HG03571 (cell line): ENCODE measurements at regions not wholly inside any gene's neighbourhood (a gene's known extent, or its start where the extent isn't known, plus 50 kb on each side); places are given as distances from the start of the nearest gene placed in this dataset.

Experiments used
- ATAC-seq: cut with Tn5 transposase; IDR thresholded peaks from one replicate; pipeline ENCODE4 v1.9.1; 2021; ENCODE audit not compliant: unreplicated experiment

DNA sequence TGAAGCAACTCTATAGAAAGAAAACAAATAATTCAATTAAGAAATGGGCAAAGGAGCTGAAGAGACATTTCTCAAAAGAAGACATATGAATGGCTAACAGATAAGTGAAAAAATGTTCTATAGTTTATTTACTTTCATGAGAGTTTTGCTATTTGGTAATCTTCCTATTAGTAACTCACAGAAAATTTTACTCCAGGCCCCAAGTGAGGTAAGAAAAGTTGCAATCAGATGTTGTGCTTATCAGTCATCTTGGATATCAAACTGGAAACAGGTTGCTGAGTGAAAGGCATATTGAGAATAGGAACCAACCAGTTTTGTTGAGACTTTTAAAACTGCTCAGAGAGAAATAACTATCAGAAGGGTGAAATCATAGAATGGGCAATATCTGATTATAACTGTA is 1179.0 kb upstream of the ACVR2A start:
- ATAC-seq, result no peak

DNA sequence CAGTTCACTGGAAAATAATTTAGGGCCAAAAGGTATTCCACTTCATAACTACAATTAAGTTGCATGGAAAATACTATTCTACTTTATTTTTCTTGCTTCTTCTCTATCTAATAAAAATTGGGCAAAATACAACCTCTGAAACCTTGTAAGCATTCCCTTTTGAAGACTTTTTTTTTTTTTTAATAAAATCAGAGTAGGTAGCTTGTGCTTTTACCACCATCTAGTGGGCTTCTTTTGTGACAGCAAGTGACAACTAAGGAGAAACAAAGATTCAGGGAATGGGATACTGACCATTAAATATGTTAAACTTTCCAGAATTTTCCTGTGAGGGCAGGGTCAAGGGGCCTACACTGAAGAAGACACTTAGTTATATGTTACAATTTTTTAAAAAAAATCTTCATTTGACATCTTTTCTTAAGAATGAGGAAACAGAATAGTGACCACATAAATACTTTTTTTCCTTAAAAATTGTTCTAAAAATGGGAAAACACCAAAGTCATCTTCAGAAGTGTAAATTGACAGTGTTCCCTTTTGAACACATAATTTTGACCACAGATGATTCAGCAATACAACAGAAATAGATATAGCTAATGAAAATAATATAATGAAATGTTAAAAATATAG is 1183.2 kb upstream of the ACVR2A start:
- no peak for ATAC-seq

DNA sequence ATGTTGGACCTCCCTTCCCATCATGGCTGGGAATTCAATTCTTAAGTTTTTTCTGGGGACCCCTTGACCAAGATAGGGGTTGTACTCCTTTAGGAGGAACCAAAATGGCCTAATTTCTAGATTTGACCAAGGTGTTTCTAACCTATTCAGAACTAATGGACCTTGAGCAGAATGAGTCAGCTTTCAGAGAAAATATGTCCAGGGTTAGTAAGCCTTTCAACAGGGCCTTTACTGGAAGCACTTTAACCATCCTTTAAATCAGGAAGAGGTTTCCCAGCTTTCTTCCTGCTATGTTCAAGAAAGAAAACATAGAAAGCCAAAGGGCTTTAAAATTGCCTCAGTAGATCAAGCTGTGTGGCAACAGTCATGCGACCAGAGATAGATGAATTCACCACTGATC is 1184.9 kb upstream of the ACVR2A start:
- ATAC-seq, result no peak

DNA sequence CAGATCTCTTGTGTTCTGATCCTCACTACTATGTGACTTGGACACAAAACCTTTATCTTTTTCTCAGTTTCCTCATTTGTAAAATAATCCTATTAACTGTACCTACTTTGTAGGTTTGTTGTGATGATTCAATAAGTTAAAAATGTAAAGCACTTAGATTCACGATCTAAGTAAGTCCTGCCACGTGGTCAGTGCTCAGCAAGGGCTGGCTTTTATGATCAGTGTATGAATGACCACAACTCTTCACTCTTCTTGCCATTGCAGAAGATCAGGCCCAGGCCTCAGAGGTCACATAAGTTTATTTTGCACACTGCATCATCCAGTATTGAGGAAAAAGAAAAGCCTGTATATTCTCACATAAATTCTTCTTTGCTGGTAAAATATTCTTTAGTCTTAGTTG is 1192.5 kb upstream of the ACVR2A start:
- no peak for ATAC-seq

DNA sequence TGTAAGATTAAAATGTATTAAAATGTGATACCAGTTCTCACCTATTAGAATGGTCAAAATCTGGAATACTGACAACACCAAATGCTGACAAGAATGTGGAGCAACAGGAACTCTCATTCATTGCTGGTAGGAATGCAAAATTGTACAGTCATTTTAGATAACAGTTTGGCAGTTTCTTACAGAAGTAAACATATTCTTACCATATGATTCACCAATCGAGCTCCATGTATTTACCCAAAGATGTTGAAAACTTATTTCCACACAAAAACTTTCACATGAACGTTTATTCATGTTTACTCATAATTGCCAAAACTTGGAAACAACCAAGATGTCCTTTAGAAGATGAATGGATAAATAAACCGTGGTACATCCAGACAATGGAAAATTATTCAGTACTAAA is 1193.5 kb upstream of the ACVR2A start:
- ATAC-seq, result no peak

DNA sequence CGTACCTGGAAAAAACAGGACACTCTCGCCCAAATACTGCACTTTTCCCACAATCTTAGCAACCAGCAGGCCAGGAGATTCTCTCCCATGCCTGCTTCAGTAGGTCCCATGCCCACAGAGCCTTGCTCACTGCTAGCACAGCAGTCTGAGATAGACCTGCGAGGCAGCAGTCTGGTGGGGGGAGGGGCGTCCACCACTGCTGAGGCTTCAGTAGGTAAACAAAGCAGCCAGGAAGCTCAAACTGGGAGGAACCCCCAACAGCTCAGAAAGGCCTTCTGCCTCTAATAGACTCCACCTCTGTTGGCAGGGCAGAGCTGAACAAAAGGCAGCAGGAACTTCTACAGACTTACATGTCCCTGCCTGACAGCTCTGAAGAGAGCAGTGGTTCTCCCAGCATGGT is 1202.8 kb upstream of the ACVR2A start:
- ATAC-seq, result no peak

DNA sequence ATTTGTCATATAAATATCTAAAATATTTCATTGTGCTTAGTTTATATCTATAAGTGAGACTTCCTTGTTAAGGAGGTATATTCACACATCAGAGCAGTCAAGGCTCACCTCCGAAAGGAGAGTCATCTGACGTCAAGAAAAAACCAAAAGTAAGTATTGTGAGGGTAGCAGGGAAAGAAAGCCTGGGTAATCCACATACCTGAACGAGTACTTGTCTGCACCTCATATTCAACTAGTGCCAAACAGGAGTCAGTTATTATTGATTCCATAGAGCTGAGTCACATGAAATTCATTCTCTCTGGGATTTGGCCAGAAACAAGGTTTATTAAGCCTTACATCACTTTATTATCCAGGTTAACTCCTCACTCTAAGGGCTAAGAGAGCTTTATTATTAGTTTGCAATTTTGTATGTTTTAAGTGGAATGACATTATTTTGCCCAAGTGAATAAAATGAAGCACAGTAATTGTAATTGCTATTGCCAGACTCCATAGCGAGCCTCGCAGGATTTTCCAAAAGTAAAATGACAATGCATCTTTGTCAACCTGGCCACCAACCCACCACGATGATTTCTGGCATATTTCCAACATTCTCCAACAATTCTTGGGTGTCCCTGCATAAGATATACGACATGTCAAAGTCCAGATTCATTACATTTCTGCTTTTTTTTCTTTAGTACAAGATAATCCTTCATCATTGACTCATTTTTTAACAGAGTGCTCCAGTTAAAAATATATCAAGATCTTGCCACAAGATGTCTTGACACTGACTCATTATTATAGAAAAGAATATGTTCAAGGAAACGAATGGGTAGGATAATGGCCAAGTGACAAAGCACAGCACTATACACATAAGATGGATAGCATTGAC is 1210.4 kb upstream of the ACVR2A start:
- no peak for ATAC-seq

DNA sequence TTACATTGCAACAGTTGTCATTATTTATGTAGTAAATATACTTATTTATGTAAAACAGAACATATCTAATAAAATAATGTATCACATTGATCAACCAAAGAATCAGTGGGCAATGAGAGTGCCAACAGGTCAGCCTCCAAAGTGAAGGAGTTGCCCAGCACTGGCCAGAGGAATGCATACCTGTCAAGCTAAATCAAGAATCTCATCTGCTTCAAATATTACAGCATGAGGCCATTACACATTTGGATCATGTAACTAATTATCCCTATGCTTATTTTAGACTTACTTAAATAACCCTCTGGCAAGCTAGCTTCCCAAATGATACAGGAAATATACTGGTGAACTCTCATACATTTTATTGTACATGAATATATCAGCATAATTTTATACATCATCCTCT is 1211.7 kb upstream of the ACVR2A start:
- ATAC-seq, result no peak

DNA sequence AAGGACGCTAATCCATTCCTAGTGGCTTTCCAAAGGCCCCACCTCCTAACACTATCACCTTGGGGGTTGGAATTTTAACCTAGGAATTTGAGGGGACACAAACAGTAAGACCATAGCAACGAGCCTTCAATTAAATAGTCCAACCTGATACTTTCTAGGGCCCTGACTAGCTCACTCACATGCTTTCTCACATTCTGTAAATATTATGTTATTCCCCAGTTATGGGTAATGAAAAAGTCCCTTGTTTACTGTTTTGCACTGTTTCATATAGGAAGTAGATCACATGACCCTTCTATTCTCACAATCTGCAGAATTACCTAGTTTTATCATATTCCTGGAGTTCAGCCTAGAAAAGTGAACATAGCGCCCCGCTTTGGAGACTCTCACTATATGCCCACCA is 1212.1 kb upstream of the ACVR2A start:
- no peak for ATAC-seq

DNA sequence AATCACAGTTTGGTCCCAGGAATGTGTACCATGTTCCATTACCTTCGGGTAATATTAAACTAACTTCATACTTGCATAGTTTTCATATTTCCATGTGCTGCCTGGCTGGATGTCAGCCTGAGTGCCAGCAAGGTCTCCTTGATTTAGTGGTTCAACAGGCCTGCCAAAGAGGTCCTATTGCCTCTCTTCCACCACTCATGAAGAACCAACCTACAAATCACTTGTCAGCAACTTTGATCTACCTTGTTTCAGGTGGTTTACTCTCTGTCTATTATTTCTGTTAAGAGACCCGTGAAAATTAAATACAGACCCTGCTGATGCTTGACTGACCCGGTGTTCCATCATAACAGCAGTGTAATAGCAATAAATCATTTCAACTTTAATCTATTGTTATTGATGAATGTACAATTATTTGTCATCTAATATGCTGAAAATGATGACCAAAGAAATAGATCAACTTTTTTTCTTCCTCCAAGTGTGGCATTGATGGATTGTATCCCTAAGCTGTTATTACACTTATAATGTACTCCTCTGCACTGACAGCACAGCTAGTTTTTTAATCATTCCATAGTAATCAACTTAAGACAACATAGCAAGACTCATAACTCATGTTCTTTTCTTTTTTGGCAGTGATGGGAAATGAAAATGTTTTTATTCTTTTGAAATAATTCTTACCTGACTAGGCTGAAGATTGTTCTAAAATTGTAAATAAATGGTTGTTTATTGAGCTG is 1220.2 kb upstream of the ACVR2A start:
- no peak for ATAC-seq

DNA sequence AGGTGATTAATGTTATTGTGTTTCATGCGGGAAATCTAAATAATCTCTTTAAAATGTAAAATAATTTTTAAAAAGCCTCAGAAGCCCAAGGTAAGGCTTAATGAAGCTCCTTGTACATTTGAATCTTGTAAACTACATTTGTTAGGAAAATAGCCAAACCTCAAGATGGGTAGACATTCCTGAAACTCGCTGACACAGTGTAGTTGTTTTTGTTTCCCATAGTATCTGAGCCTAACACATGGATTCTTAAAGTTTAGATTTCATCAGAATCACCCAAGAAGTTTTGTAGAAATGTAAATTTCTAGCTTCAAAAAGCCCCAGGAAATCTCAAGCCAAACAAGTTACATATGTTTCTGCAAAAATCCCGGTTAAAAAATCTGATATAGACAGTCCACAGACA is 1221.1 kb upstream of the ACVR2A start:
- ATAC-seq, result no peak

DNA sequence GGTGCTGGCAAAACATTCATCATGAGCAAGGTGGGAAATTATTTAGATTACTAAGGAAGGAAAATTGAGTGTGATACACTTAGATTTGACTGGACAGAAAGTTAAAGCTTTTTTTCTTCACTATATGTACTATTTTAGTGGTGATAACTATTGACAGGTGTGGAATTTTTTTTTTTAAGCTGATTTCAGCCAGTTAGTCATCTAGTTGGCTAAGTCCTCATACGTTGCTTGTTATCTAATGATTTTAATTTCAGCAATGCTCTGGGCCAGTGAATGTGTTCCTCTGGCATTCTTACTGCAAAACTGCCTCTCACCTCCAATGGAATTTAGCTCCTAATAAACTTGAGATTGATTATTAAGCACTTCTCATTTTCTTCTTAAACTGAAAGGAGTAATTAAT is 1223.2 kb upstream of the ACVR2A start:
- ATAC-seq, result no peak

DNA sequence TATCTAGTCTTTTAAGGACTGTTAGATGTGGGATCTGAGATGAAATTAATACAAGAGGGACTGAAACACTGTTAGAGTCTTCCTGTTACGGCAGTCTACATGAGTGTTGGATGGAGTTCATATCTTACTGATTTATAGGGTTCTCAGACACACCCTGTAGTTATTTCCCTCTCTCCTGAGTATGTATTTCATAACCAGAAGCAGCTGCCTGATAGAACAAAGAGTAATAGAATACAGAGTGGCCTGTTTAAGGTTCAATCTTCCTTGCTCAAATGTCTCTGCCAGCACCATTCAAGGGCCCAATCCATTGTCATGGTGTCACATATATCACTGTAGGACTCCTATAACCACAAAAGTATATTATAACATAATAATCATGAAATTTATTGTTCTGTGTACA is 1229.1 kb upstream of the ACVR2A start:
- no peak for ATAC-seq

DNA sequence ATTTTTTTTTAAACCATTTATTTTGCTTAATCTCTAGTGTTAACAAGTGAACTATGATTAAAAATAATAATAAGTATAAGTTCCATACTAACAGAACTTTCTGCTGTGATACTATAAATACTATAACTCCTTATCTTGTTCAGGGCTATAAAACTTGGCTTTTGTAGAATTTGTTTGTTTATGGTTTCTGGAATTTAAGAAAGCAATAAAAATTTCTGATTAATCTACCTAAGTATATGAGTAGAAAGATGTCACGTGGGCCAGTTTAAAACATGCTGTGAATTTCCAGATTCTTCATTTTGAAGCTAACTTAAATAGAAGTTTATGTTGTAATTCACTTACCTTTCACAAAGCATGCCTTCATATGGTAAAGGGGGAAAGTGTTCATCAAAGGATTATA is 1236.3 kb upstream of the ACVR2A start:
- ATAC-seq, result no peak

DNA sequence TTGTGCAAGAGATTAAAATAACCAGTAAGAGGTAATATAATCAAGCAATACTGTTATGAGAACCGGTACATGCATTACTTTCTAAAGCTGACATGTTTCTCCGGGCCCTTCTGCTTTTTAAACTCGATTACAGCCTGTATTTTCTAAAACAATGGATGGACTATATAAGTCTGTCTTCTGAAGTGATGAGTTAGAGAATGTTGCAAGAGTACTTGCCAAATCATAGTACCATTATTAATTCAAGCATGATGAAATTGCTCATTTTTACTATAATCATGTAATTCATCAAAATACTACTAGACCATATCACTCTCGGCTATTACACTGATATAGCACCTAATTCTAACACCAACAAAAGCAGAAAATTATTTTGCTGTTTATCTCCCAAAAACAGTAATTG is 1240.3 kb upstream of the ACVR2A start:
- ATAC-seq, result no peak

DNA sequence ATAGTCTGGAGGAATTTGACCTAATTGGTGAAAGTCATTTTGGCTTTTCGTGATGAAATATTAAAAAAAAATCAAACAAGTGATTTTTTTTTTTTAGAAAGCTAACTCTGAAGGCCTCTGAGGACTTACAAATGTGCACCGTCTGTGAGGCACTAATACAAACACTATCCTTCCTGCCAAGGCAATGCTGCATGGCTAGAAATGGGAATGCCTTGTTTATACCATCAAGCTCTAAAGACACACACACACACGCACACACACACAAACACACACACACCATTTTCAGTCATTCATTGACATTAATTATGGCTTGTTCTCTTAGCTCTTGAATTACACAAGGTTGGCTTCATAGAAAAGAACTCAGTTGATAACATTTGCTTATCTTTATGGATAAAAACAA is 1242.0 kb upstream of the ACVR2A start:
- no peak for ATAC-seq

DNA sequence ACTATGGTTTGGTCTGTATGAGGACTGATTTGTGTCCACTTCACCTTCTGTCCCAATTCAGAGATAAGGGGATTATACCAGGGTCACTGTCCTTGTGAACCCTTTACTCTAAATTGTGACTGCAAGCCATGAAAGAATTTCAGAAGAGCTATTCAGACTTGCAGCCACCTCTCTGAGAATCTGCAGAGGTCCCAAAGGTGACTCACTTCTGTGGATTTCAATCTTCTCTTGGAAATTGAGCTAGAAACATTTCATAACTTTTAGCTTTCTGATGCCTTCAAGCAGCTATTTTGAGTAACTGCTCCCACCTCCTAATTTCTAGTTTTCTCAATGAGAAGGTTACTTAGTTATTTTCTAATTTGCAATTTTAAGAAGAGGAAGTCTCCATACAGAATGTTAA is 1242.4 kb upstream of the ACVR2A start:
- ATAC-seq, result no peak

DNA sequence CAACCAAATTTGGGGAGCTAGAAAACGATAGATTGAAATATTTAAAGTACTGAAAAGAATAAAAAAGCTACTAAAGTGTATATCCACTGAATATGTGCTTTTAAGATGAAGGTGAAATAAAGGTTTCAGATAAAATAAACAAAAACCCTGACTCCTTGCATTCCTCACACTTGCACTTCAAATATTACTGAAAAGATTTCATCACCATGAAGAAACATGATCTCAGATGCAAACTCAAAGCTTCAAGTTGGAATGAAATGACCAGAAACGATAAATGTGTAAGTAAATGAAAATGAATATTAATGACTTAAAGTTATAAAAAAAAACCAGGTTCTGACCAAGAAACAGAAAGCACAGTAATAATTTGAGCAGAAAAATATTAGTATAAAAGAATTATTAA is 1246.0 kb upstream of the ACVR2A start:
- ATAC-seq, result no peak

DNA sequence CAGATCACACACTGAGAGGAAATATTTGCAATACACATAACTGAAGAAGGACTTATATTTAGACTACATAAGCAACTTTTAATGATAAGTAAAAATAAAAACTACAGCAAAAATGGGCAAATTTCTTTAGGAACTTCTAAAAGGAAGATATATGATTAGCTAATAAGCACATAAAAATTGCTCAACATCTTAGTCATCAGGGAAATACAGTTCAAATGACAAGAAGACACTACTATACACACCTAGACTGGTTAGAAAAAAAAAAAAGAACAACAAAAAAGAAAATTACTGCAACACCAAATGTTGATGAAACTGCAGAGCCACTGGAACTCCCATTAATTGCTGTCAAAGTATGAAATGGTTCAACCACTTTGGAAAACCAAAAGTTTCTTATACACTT is 1247.5 kb upstream of the ACVR2A start:
- no peak for ATAC-seq

DNA sequence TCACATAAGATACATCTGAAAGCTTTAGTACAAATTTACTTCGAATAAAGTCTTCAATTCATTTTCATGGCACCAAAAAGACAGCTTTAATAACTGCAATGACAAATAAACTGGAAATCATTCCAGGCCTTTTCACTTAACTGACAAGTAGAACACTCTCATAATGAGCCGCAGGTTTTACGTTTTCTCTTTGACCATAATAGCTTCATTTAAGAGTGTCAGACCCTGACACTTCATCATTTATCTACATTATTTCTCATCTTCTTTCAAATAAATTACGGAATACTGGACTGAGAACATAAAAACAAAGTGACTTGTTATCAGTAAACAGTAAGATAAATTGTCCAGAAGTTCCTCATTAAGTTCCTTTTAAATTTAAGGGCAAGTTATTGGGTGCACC is 1252.9 kb upstream of the ACVR2A start:
- ATAC-seq, result no peak

DNA sequence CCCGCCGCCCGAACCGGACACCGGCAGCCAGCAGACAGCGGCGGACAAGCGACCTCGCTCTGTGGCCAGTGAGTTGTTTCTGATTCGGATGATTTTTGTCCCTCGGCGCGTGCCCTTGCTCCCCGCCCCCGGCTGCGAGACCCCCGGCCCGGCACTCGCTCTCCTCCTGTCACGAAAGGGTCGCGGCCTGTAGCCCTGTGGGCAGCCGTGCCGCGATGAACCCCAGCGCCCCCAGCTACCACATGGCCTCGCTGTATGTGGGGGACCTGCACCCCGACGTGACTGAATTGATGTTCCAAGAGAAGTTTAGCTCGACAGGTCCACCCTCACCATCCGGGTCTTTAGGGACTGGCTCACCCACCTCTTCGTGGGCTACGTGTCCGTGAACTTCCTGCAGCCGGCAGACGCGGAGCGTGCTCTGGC is 1257.5 kb upstream of the ACVR2A start:
- no peak for ATAC-seq

DNA sequence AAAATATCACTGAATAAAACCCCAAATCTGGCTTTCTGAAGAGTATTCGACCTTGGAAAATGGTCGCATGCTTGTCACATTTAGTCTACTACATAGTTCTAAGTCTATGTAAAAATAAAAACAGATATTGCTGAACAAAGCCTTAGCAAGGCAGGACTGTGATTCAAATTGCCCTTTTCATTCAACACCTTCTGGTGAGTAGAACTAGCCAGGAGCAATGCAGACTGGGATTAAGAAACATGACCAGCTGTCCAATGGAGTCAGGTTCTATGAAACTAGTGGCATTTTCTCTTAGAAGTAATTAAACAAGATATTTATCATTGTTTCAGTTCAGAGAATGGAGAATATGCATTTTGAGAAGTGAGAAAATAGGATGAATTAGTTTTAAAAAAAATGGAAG is 1260.5 kb upstream of the ACVR2A start:
- ATAC-seq, result no peak
